HG03108 (cell line): ENCODE measurements at regions not wholly inside any gene's neighbourhood (a gene's known extent, or its start where the extent isn't known, plus 50 kb on each side); places are given as distances from the start of the nearest gene placed in this dataset.

ENCODE experiments used
- ATAC-seq: cut with Tn5 transposase; IDR thresholded peaks from one replicate; pipeline ENCODE4 v1.9.1; 2021; ENCODE audit warnings: moderate library complexity; ENCODE audit not compliant: unreplicated experiment

DNA sequence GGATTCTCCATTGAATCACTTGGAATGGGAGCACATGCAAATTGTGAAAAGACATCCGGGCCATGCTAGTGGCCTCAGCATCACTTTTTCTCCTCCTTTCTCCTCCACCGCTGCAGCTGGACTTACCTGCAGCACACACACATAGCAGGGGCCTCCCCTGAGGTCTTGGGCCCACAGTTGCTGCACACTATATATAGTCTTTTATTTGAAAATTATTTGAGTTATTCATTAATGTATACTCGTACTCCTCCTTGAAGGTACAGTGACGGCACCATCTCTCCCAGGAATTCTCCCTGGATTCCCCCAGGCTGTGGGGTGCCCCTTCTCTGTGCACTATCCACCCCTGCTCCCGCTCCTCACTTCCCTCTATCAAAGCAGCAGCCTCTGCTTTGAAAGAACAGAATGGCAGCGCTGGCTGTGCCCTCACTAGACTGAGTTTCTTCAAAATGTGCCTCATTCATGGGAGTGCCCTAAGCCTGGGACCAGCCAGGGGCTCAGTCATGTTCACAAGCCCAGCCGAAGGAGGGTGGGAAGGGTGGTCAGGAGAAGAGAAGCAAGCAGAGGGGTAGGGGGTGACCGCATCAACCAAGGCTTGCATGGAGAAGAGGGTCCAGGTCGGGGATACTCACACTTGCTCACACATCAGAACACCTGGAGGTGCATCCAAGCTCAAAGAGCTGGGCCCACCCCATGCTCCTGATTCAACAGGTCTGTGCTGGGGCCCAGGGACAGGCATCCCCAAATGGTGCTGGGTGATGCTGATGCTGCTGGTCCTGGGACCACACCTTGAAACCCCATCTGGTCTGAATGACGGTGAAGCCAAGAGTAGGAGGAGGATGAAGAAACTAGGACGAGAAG, 156.2 kb upstream of the ZMIZ1 start:
- no peak for ATAC-seq

DNA sequence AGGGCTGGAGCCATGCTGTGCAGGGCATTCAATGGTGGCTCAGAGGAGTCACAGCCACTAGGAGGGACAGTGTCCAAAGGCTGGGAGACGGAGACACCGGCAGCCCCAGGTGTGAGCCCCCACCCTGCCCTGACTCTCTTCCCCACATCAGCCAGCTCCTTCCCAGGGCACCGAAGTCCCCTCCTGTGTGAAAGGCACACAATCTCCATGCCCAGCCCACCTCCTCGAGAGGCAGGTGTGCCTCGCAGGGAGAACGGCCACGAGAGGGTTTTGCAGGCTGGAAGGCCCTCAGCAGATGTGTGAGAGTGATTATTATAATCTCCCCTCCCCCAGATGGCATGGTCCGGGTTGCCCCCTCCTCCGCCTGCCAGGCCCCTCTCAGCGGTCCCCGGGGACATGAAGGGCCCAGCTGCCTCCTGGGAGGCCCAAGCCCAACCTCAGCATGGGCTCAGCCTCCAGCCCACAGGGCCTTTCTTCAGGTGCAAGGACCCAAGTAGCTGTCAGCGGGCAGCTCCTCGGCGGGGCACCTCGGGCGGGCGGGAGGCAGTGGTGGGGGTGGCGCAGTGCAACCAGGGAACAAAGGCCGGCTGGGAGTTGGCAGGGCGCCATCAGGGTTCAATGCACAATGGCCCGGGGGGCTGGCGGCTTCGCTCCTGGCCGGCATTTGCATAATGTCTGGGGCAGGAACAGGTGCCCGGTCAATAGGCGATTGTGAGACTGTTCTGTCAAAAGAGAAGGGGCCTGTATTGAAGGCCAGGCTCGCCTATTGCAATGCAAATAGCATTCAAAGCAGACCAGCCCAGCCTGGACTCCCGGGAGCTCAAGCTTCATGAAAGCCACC, 155.3 kb upstream of the ZMIZ1 start:
- ATAC-seq: no peak

DNA sequence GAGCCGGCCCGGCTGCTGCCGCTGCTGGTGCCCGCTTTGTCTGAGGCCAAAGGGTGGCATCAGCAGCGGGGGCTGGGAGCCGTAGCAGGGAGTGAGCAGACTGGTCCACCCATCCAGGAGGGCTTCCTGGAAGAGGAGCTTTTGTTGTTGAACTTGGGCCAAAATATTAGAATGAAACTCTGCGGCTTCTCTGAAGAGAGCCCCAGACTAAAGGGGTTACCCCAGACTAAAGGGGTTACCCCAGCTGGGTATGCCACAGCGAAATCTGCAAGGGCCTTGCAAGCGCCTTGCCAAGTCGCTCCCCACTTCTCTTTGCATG, 154.7 kb upstream of the ZMIZ1 start:
- no peak for ATAC-seq

DNA sequence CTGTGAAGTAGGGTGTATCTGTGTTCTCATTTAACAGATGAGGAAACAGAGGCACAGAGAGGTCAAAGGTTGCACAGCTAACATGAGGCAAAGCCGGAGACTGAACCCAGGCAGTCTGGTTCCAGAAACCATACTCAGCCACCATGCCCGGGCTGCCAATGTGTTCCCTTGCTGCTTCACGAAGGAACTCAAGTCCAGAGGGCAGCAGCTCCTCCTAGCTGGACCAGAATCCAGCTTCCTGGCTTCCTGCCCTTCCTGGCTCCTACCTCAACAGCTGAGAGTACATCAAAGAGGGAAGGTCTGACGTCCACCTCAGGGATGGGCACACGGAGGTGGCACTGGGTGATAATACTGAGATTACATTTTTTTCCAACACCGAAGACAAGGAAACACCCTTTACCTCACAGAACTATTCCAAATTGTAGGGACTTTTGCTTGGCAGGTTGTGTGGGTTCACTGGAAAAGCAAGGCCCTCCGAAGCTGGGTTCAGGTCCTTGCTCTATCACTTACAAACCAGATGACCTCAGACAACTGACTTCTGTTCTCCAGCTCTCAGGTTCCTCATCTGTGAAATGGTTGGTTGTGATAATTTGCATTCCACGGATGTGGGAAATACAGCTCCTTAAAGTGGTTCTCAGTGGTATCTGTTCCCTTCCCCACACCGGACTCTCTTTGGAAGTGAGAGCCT, 154.1 kb upstream of the ZMIZ1 start:
- no peak for ATAC-seq

DNA sequence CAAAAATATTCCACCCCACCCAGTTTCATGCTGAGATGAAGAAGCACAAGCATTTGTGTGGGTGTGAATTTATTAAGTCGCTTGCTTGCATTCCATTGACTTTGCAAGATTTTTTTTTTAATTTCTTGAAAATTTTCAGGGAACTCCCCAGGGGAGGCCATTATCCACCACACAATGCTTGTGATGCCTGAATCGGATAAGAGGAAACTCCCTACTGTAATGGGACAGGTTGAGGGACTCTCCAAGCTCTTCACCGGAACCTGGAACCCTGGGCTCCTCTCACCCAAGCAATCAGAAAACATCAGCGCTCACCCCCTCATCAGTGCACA, 153.6 kb upstream of the ZMIZ1 start:
- no peak for ATAC-seq

DNA sequence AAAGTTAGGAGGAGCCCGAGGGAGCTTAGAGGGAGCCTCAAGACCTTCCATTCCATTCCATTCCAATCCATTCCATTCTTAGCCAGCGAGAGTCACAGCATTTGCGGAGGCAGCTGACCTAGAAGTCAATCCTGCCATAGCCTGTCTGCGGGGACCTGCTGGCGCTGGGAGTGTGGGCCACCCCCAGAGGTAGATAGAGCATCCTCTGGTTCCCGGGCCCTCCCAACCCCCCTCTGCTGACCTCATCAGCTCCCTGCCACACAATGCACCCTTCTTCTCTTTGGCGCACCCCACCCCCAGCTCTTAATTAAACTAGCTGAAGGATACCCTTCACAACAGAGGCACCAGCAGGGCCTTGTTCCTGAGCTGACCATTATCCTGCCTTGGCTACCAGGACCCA, 152.5 kb upstream of the ZMIZ1 start:
- no peak for ATAC-seq

DNA sequence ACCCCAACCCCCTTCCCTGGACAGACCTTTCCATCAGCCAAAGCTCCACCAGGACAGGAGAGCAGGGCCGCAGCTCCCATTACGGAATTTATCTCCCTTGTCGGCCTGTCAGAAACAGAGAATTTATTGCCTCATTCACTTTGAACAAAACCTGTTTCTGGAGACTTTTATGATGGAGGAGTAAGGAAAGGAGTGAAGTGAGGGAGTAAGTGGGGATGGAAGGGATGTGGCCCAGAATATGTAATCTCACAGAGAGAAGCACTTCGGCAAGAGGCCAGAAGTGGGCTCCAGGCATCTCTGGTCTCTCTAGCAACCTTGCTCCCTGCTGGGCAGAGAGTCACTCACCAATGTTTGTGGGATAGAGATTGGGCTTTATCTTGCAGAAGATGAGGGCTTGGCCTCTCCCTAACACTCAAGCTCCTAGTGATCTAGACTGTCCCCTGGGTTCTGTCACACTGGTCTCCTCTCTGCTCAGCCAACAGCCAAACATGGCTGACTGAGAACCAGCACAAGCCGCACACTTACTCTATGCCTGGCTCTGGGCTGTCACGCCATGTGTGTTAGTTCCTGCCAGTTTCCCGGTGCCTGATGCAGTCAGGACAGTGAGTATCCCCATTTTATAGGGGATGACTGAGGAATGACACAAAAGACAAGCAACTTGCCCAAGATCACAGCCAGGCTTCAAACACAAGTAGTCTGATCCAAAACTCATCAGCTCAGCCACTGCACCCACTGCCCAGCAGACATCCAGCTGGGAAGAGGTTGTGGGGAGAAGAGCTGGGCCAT, 149.4 kb upstream of the ZMIZ1 start:
- no peak for ATAC-seq

DNA sequence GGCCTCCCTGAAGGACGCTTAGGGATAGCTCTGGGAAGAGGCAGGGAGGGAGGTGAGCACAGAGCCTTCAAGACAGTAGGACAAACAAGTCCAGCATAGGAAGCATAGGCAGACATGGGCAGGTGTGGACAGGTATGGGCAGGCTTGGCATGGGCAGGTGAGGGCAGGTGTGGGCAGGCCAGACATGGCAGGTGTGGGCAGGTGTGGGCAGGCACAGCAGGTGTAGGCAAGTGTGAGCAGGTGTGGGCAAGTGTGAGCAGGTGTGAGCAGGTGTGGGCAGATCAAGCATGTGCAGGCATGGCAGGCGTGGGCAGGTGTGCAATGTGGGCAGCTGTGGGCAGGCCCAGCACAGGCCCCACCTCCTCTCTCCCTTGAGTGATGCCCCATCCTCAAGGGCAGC, 148.8 kb upstream of the ZMIZ1 start:
- ATAC-seq: no peak

DNA sequence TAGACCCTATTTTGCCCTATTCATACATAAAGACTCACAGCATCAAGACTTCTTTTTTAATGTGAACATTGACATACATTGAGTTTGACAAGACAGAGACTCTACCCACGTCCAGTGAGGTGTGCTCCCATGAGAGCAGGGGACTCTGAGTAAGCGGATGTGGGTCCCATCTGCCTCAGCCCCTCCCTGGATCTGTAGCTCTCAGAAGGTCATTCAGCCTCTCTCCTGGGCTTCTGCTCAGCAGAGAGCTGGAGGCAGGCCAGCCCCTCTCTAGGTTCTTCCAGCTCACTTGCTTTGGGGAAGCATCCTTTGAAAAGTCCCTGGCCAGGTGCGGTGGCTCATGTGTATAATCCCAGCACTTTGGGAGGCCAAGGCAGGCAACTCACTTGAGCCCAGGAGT, 146.9 kb upstream of the ZMIZ1 start:
- ATAC-seq: no peak

DNA sequence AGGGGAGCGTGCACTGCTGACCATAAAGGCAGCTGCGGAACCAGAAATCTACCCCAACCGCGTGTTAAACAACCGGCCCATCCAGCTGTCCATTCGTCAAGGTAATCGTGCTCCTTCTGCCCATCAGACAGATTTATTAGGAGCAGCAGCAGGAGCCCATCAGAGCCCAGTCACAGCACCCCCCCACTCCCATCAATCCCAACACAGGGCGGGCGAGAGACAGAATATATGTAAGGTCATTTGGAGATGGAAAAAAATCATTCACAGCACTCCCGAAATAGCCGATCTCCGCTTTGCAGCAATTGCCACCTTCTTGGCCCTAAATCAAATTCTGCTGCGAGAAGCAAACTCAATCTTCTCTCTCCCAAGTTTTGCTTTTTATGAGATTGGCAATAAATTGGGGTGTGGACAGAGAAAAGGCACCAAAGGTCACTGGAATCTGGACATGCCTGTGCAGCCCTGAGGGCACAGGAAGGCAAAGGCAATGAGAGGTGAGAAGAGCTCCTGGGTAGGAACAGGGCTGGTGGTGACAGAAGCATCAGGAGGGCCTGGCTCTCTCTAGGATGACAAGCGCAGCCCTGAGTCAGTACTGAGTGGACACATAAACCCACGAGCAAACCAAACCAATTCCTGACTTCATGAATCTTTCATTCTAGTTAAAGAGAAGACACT, 145.0 kb upstream of the ZMIZ1 start:
- no peak for ATAC-seq

DNA sequence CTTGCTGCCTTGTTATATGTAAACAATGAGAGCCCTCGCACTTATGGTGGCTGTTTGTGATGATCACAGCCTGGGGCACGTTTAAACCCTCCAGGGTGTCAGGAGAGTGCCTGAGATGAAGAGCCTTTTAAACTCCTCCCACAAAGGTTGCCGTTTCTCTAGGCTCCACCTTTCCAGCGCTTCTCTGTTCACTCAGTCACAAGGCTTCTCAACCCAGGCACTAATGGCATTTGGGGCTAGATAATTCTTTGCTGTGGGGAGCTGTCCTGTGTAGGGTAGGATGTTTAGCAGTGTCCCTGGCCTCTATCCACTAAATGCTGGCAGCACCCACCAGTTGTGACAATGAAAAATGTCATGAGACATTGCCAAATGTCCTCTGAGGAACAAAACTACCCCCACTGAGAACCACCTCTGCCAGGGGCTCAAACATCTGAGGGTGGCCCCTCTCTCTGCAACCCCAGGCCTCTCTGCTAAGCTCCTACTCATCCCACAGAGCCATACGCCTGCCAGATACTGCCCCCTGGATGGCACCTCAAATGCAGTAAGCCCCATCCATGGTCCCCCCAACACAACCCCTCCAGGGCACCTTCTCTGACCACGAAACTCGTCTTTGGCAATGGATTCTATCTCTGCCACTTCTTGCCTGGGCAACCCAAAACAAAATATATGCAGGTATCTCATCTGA, 144.3 kb upstream of the ZMIZ1 start:
- no peak for ATAC-seq

DNA sequence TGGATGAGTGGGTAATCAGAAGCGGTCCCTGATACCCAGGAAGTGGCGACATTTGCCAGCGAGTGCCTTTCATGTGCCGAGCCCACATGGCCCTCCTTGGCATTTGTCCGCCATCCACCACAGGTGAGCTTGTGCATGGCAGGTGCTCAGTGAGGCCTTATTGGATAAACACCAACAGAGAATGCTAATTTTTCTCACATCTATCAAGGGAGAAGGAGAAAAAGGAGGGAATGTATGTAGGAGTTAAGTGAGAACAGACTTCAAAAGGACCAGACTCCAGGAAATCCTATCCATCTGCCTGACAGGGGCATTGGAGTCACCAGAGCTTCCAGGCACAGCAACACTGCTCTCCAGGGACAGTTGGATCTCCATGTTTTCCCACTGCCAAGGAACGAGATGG, 143.5 kb upstream of the ZMIZ1 start:
- no peak for ATAC-seq

DNA sequence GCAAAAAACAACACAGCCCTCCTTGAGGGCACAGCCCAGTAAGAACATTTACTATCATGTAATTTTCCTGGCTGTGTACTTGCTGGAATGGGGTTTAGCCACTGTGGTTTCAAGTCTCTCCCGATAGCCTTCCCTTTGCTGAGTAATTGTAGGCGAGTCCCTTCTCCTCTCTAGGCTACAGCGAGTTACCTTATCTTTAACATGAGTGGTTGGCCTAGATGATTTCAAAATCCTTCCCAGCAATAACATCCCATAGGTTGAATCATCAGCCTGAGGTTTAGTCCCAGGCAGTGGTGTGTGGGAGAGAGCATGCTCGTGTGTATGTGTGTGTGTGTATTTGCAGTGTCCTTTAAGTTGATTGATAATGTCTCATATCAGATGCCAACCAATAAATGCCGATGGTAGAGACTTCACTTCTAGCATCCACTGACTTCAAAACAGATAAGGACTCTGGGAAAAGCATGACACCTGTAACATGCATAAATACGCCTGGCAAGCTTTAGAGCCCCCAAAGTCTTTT, 142.9 kb upstream of the ZMIZ1 start:
- no peak for ATAC-seq

DNA sequence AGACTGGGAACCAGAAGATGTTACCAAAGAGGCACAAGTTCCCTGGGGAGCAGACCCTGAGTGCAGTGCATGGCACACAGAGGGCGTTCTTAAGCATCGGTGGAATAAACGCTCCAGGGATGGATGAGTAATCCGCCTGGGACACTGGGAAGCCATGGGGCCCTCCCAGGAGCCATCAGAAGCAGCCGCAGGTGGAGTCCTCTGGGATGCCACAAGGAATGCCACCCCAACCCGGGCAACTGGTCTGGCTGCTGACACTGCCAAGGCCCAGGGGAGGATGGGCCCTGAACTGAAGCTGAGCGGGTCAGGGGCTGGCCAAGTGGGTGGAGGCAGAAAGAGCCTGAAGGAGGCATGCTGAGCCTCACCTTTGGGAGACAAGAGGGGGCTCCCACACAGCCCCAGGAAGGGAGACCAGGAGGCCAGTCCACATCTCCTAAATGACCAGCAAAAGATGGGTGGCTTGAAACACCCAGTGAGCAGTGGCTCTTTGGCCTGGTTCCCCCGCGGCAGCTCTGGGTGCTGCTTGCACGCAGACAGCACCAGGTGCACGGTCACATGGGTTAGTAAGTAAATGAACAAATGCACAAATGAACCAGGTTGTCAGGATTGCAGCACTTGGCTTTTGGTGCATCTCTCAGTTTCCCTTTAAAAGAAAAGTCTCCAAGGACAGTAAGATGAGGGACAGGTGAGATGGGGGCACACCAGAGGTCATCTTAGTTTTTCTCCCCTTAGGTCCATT, 141.3 kb upstream of the ZMIZ1 start:
- ATAC-seq: no peak

DNA sequence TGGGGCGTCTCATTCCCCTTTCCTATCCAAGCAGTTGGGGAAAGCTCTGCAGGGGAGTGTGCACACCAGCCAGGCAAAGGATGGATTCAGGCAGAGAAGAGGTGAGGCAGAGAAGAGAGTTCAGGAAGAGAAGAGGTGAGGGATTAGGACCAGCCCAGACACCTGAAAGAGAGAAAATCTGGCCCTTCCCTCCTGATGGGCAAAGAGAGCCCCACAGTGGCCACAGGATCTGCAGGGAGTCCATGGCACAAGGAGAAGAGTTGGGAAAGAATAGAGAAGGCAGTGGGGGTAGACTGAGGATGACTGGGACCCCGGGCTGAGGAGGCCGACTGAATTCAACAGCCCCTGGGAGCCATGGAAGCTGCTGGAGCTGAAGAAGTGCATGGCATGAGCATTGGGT, 140.4 kb upstream of the ZMIZ1 start:
- no peak for ATAC-seq

DNA sequence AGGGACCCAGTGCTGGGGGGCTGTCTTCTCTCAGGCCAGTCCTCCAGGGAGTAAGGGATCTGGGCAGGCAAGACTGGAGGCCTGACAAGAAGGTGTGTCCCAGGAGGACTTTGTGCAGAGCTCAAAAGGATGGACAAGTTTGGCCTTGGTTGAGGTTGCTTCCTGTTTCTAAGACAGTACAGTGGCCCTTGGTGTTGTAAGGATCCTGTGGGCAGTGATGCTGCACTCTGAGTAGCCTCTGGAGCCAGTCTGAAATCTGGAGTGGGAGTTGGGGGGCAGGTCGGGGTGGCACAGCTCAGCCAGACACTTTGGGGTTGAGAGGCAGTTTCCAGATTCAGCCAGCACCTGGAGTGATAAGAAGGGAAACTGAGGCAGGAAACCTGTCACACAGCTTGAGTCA, 139.2 kb upstream of the ZMIZ1 start:
- ATAC-seq: no peak

DNA sequence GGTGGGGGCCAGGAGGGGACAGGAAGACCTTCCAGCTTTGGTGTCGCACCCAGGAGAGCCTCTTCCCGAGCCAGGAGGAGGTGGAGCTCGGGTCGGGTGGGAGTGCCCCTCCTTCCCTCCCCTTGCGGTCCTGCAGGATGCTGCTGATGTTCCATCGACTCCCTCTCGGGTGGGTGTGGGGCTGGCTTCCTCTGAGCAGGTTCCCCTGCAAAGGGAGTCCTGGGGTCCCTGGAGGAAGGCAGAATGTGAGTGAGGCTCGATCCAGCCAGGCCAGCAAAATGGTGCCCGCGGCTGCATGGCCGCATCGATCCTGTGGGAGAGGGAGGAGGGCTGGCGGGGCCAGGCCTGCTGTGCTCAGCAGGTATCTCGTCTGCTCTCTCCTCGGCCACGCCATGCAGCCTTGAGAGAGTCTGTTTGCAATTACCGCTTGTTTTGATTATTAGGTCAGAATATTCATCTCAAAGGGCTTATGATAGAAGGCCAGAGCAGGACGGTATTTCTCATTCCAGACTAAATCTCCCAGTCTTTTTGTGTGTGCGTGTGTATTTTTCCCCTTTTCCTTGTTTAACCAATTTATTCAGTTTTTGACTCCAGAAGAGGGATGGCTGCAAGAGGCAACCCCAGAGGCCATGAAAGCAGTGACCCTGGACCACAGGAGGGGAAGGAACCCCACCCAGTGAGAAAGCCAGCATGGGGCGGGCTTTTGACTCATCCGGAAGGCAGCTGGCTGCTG, 137.3 kb upstream of the ZMIZ1 start:
- no peak for ATAC-seq

DNA sequence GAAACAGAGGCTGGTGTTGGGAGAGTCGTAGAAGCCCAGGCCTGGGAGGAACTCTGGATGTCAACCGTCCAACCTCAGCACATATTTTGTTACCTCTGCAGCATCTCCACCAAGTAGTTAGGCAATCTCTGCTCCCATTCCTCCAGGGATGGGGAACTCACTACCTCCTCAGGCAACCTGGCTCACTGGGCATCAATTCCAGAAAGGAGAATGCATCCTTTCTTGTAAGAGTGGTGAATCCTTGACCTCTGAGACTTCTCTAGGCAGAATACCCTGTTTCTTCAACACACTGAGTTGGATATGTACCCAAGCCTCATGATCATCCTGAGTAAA, 136.7 kb upstream of the ZMIZ1 start:
- ATAC-seq: no peak

DNA sequence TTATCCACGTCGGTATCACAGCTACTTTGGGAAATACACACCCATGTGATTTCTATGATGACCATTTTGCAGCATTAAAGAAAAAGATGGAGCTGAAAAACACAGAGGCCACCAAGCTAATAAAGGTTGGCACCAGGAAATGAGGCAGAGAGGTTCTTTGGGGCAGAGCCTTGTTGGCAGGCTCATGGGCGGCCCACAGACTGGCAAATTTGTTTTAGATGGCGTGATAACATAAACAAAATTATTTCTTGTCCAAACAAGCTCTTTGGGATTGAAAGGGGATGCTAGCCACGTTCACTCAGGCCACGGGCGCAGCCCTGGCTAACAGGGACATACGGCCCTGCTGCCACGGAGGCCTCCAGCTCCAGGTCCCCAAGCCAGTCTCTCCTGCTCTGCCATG, 135.9 kb upstream of the ZMIZ1 start:
- no peak for ATAC-seq
